GM12891 (cell line): ENCODE measurements at regions not wholly inside any gene's neighbourhood (a gene's known extent, or its start where the extent isn't known, plus 50 kb on each side); places are given as distances from the start of the nearest gene placed in this dataset.

Experiments used
- PAX5 ChIP-seq: IDR thresholded peaks from 2 replicates; pipeline ENCODE4 v1.6.1; 2011; ENCODE audit warnings: low read length, moderate library complexity, mild to moderate bottlenecking; ENCODE audit not compliant: insufficient read depth, severe bottlenecking
- POLR2A ChIP-seq: IDR thresholded peaks from 2 replicates; pipeline ENCODE4 v1.6.1; 2011; ENCODE audit warnings: low read depth, low read length, control low read depth
- POLR2AphosphoS5 ChIP-seq: IDR thresholded peaks from 2 replicates; pipeline ENCODE4 v1.6.1; 2011; ENCODE audit warnings: low read depth, low read length, control low read depth
- POU2F2 ChIP-seq: IDR thresholded peaks from 2 replicates; pipeline ENCODE4 v1.6.1; 2011; ENCODE audit warnings: low read depth, mild to moderate bottlenecking, control low read depth, low read length, moderate library complexity
- SPI1 ChIP-seq: IDR thresholded peaks from 2 replicates; pipeline ENCODE4 v1.6.1; 2011; ENCODE audit warnings: low read depth, low read length, control low read depth
- TAF1 ChIP-seq: IDR thresholded peaks from 2 replicates; pipeline ENCODE4 v1.6.1; 2011; ENCODE audit warnings: low read depth, low read length, control low read depth

DNA sequence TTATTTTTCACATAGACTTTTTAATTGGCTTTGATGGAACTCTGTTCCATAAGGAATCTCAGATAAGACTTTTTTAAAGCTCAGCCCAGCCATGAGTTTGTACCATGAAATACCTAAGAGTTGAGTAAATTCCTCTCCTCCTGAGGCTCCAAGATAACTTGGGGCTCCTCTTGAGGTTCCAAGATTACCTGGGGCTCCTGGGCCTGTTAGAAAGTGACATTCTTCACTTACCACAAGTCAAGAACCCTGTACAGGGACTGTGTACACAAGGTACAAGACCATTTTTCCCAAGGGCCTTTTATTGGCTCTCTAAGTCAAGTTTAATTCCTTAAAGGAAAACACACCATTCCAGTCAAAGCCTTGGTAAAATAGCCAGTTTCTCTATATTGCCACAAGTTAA is 111.3 kb upstream of the PRR20G start:
- no peak for TF ChIP-seq TAF1
- no peak for TF ChIP-seq POLR2A
- no peak for TF ChIP-seq POLR2AphosphoS5
- no peak for TF ChIP-seq PAX5
- no peak for TF ChIP-seq SPI1
- TF ChIP-seq POU2F2 = no peak
